Thyroid gland (tissue), 4 donors: ENCODE measurements at regions not wholly inside any gene's neighbourhood (a gene's known extent, or its start where the extent isn't known, plus 50 kb on each side); places are given as distances from the start of the nearest gene placed in this dataset.

Experiments used
- DNase-seq, 2 donors: peaks; one replicate each; pipeline ENCODE4 v3.0.0-alpha.2; 2019
- H3K27ac ChIP-seq, 3 donors: fragments of 200-600 bp; sonication (generic); 1 replicate in 2 of 3; 2 replicates in 1 of 3; pipeline ENCODE4 v1.5.1; 2016 to 2019; ENCODE audit warnings: mild to moderate bottlenecking in 1 of 3, moderate library complexity in 1 of 3
- H3K27me3 ChIP-seq: fragments of 200-600 bp; sonication (generic); one replicate; pipeline ENCODE4 v1.5.1; 2019
- H3K36me3 ChIP-seq, 2 donors: fragments of 200-600 bp; sonication (generic); one replicate each; pipeline ENCODE4 v1.5.1; 2016 to 2019
- H3K4me1 ChIP-seq, 2 donors: fragments of 200-600 bp; sonication (generic); one replicate each; pipeline ENCODE4 v1.5.1; 2017 to 2019
- H3K4me3 ChIP-seq, 3 donors: fragments of 200-600 bp; sonication (generic); replicated peaks in 1 of 3; 1 replicate in 2 of 3; 2 replicates in 1 of 3; pipeline ENCODE4 v1.5.1; 2016; ENCODE audit warnings: mild to moderate bottlenecking in 1 of 3
- H3K9me3 ChIP-seq: fragments of 200-600 bp; sonication (generic); one replicate; pipeline ENCODE4 v1.5.1; 2017
- CTCF ChIP-seq, 6 experiments: fragments of 200-600 bp in 3 of 6; fragments of 450-650 bp in 3 of 6; sonication (generic) in 3 of 6; IDR thresholded peaks; one replicate each; pipeline ENCODE4 v1.5.1; 2016 to 2019; ENCODE audit warnings: antibody characterized with exemption in 6 of 6, mild to moderate bottlenecking in 2 of 6, inconsistent platforms in 1 of 6, moderate library complexity in 1 of 6
- POLR2A ChIP-seq, 2 donors: fragments of 450-650 bp; IDR thresholded peaks; one replicate each; pipeline ENCODE4 v1.6.1; 2017; ENCODE audit warnings: antibody characterized with exemption in 2 of 2, mild to moderate bottlenecking in 2 of 2, moderate library complexity in 1 of 2
- WGBS, 2 donors: methylation state at CpG; one replicate each; pipeline ENCODE4 v1.1.5; 2017; 5-methylcytosine and 5-hydroxymethylcytosine counted together
- intact Hi-C: fragments of 100-400 bp; cut with DNase I; formaldehyde crosslinking; loops from one replicate; pipeline ENCODE4 v1.15.1; 2023

GRCh38 chr18:40698129-40698528 is 1256.9 kb upstream of the PIK3C3 start:
- TF ChIP-seq POLR2A (IDR thresholded peaks at IDR 0.05), result no peak
- no peak for TF ChIP-seq CTCF (IDR thresholded peaks at IDR 0.05)
- Histone ChIP-seq H3K27ac (no peak overlapping the region), H3K4me3 (no peak overlapping the region), H3K9me3 (no peaks in the 10 kb centered on the region), H3K4me1 (no peaks in the 10 kb centered on the region), H3K36me3 (no peaks in the 10 kb centered on the region), H3K27me3 (no peaks in the 10 kb centered on the region)
- intact Hi-C loops, result no loop called here
- DNase-seq, result no peak

- Histone ChIP-seq H3K27ac (no peak overlapping the region), H3K9me3 (no peaks in the 10 kb centered on the region), H3K4me3 (no peak overlapping the region), H3K27me3 (no peaks in the 10 kb centered on the region), H3K36me3 (no peaks in the 10 kb centered on the region), H3K4me1 (no peaks in the 10 kb centered on the region)
- intact Hi-C loops, result no loop called here
- WGBS, 2 donors, result 68 to 91% methylated on average over 1 of the region's 1 CpG
- no peak for DNase-seq
- TF ChIP-seq CTCF (IDR thresholded peaks at IDR 0.05) (no peak), POLR2A (IDR thresholded peaks at IDR 0.05) (no peak)
Measured at GRCh38 chr18:40695526-40695925, 1259.5 kb upstream of the PIK3C3 start.

- H3K4me3 ChIP-seq, result no peak overlapping the region
- no peak for TF ChIP-seq CTCF (IDR thresholded peaks at IDR 0.05)
- no peak for TF ChIP-seq POLR2A (IDR thresholded peaks at IDR 0.05)
- H3K27me3 ChIP-seq, result no peaks in the 10 kb centered on the region
Measured at GRCh38 chr18:40692871-40693270, 1262.2 kb upstream of the PIK3C3 start.

GRCh38 chr18:40690062-40690461 is 1265.0 kb upstream of the PIK3C3 start:
- Histone ChIP-seq H3K4me3 (no peak overlapping the region), H3K36me3 (no peaks in the 10 kb centered on the region), H3K9me3 (no peaks in the 10 kb centered on the region), H3K27me3 (no peaks in the 10 kb centered on the region), H3K4me1 (no peaks in the 10 kb centered on the region), H3K27ac (no peak overlapping the region)
- intact Hi-C loops, result no loop called here
- TF ChIP-seq CTCF (IDR thresholded peaks at IDR 0.05) (no peak), POLR2A (IDR thresholded peaks at IDR 0.05) (no peak)
- no peak for DNase-seq
- 77 to 80% methylated on average over 2 of the region's 2 CpGs for WGBS, 2 donors

More at GRCh38 chr18:40692871-40693270, 1262.2 kb upstream of the PIK3C3 start:
- no peaks in the 10 kb centered on the region for H3K9me3 ChIP-seq
- H3K36me3 ChIP-seq, result no peaks in the 10 kb centered on the region
- 55 to 77% methylated on average over 3 of the region's 3 CpGs for WGBS, 2 donors
- no peak overlapping the region for H3K27ac ChIP-seq
- H3K4me1 ChIP-seq, result no peaks in the 10 kb centered on the region
- no peak for DNase-seq
- intact Hi-C loops, result no loop called here

- H3K27me3 ChIP-seq, result no peaks in the 10 kb centered on the region
- no peak overlapping the region for H3K4me3 ChIP-seq
- H3K9me3 ChIP-seq, result no peaks in the 10 kb centered on the region
- TF ChIP-seq CTCF (IDR thresholded peaks at IDR 0.05) (no peak), POLR2A (IDR thresholded peaks at IDR 0.05) (no peak)
- 85 to 86% methylated on average over 2 of the region's 2 CpGs for whole genome bisulfite sequencing, 2 donors
- intact Hi-C loops, result no loop called here
- H3K36me3 ChIP-seq, result no peaks in the 10 kb centered on the region
- H3K4me1 ChIP-seq, result no peaks in the 10 kb centered on the region
- no peak for DNase-seq
- no peak overlapping the region for H3K27ac ChIP-seq
Measured at GRCh38 chr18:40687399-40687798, 1267.6 kb upstream of the PIK3C3 start.
